ENCODE measurements at regions not wholly inside any gene's neighbourhood (a gene's known extent, or its start where the extent isn't known, plus 50 kb on each side); places are given as distances from the start of the nearest gene placed in this dataset.
A peak's percentile ranks its signal among the peaks of the same experiment; 100 is the strongest.
"Not testable (repeated sequence)": the region's sequence is repeated elsewhere in the genome, so short reads cannot be mapped to it uniquely, and the experiment has no call there.

- DNase-seq: not testable (repeated sequence)
Measured at GRCh38 chrX:80508083-80508482, 87.8 kb downstream of the TENT5D start.

- no peak for DNase-seq
Measured at GRCh38 chrX:80511969-80512760, 91.9 kb downstream of the TENT5D start.

GRCh38 chrX:80512924-80513323, 92.7 kb downstream of the TENT5D start:
- DNase-seq: no peak

- DNase-seq: no peak
Measured at GRCh38 chrX:80513625-80514024, 93.4 kb downstream of the TENT5D start.

GRCh38 chrX:80537096-80537495, 116.8 kb downstream of the TENT5D start:
- DNase-seq: no peak

- DNase-seq: no peak
Measured at GRCh38 chrX:80550722-80551121, 130.5 kb downstream of the TENT5D start.

GRCh38 chrX:80556148-80556547, 135.9 kb downstream of the TENT5D start:
- no peak for DNase-seq

- DNase-seq: no peak
Measured at GRCh38 chrX:80572636-80573035, 152.4 kb downstream of the TENT5D start.

- no peak for DNase-seq
Measured at GRCh38 chrX:80573275-80573674, 153.0 kb downstream of the TENT5D start.

- not testable (repeated sequence) for DNase-seq
Measured at GRCh38 chrX:80574486-80575086, 154.3 kb downstream of the TENT5D start.

GRCh38 chrX:80576267-80576666, 156.0 kb downstream of the TENT5D start:
- no peak for DNase-seq

- DNase-seq: no peak
Measured at GRCh38 chrX:80576806-80577533, 156.7 kb downstream of the TENT5D start.

GRCh38 chrX:80578517-80579105, 158.4 kb downstream of the TENT5D start:
- DNase-seq: peak; percentile 4

- DNase-seq: not testable (repeated sequence)
Measured at GRCh38 chrX:80590992-80591391, 170.7 kb downstream of the TENT5D start.

GRCh38 chrX:80602036-80602860, 182.0 kb downstream of the TENT5D start:
- no peak for DNase-seq

All from HCEC 1CT (cell line).